CD8-positive, alpha-beta memory T cell (primary cell): ENCODE measurements at regions not wholly inside any gene's neighbourhood (a gene's known extent, or its start where the extent isn't known, plus 50 kb on each side); places are given as distances from the start of the nearest gene placed in this dataset.

ENCODE experiments used
- CTCF ChIA-PET: fragments of 350-600 bp; sonication (Branson Sonifier 250); formaldehyde crosslinking; loops from one replicate; lab custom pipeline; 2021; ENCODE audit warnings: antibody characterized with exemption; lab: Charles Lee
- POLR2A ChIA-PET: fragments of 350-600 bp; sonication (Branson Sonifier 250); formaldehyde crosslinking; loops from one replicate; lab custom pipeline; 2021; ENCODE audit warnings: antibody characterized with exemption; lab: Charles Lee
- DNase-seq, 5 donors: peaks; one replicate each; pipeline versions ENCODE4 v3.0.0 to v3.0.0-alpha.2; 2020 to 2022; ENCODE audit warnings: mixed read lengths in 1 of 5
- H3K27ac ChIP-seq: one replicate; pipeline ENCODE4 v1.7.0; 2013; ENCODE audit warnings: low read depth, mild to moderate bottlenecking, low read length, moderate library complexity
- H3K27me3 ChIP-seq: 2 replicates; pipeline ENCODE4 v1.7.0; 2013; ENCODE audit warnings: low read length, mild to moderate bottlenecking; ENCODE audit not compliant: insufficient read depth, poor library complexity, severe bottlenecking
- H3K36me3 ChIP-seq: 2 replicates; pipeline ENCODE4 v1.7.0; 2013; ENCODE audit warnings: mild to moderate bottlenecking, low read length, moderate library complexity; ENCODE audit not compliant: insufficient read depth
- H3K4me1 ChIP-seq: 2 replicates; pipeline ENCODE4 v1.7.0; 2013; ENCODE audit warnings: mild to moderate bottlenecking, low read length, moderate library complexity; ENCODE audit not compliant: insufficient read depth
- H3K4me3 ChIP-seq: 2 replicates; pipeline ENCODE4 v1.7.0; 2013; ENCODE audit warnings: mild to moderate bottlenecking, low read length
- H3K9me3 ChIP-seq: 2 replicates; pipeline ENCODE4 v1.7.0; 2013; ENCODE audit warnings: mild to moderate bottlenecking, low read length
- H3K27ac Mint-ChIP-seq, 8 donors: one replicate each; pipeline ENCODE4 v1.8.0; 2020 to 2021; ENCODE audit warnings: mixed read lengths in 8 of 8, mild to moderate bottlenecking in 6 of 8, inconsistent platforms in 3 of 8, moderate library complexity in 3 of 8
- H3K27me3 Mint-ChIP-seq, 2 donors: one replicate each; pipeline ENCODE4 v1.8.0; 2020 to 2021; ENCODE audit warnings: mixed read lengths in 2 of 2, mild to moderate bottlenecking in 1 of 2, moderate library complexity in 1 of 2
- H3K36me3 Mint-ChIP-seq, 3 donors: one replicate each; pipeline ENCODE4 v1.8.0; 2020 to 2021; ENCODE audit warnings: mixed read lengths in 3 of 3, inconsistent platforms in 1 of 3, mild to moderate bottlenecking in 1 of 3
- H3K4me1 Mint-ChIP-seq, 3 donors: one replicate each; pipeline ENCODE4 v1.8.0; 2020 to 2021; ENCODE audit warnings: mixed read lengths in 3 of 3, inconsistent platforms in 1 of 3, mild to moderate bottlenecking in 1 of 3
- H3K4me3 Mint-ChIP-seq, 7 donors: one replicate each; pipeline ENCODE4 v1.8.0; 2020 to 2021; ENCODE audit warnings: mixed read lengths in 7 of 7, mild to moderate bottlenecking in 6 of 7, moderate library complexity in 4 of 7, inconsistent platforms in 2 of 7
- H3K9me3 Mint-ChIP-seq, 5 donors: one replicate each; pipeline ENCODE4 v1.8.0; 2020 to 2022; ENCODE audit warnings: mixed read lengths in 5 of 5, mild to moderate bottlenecking in 3 of 5, moderate library complexity in 2 of 5, inconsistent platforms in 1 of 5

- DNase-seq = no peak
- no peak overlapping the region for H3K4me3 Mint-ChIP-seq
- Histone ChIP-seq H3K27ac (no peak overlapping the region), H3K4me1 (peaks cover 13% of the 10 kb centered on the region), H3K36me3 (no peaks in the 10 kb centered on the region), H3K9me3 (no peaks in the 10 kb centered on the region), H3K4me3 (no peak overlapping the region), H3K27me3 (no peaks in the 10 kb centered on the region)
- H3K9me3 Mint-ChIP-seq = no peaks in the 10 kb centered on the region
- CTCF ChIA-PET = no interaction called here
- no peaks in the 10 kb centered on the region for H3K36me3 Mint-ChIP-seq
- H3K27ac Mint-ChIP-seq = no peak overlapping the region
- H3K27me3 Mint-ChIP-seq = peaks cover 1 to 6% of the 10 kb centered on the region in 2 donors
- peaks cover 16 to 29% (median 19%) of the 10 kb centered on the region in 3 donors for H3K4me1 Mint-ChIP-seq
- POLR2A ChIA-PET = no interaction called here
These were observed 107.7 kb upstream of the RAB27B start for GRCh38 chr18:54720620-54721019.

- no peak for DNase-seq
- Mint-ChIP-seq H3K9me3 (no peaks in the 10 kb centered on the region), H3K27ac (no peak overlapping the region), H3K27me3 (peaks cover 1 to 9% of the 10 kb centered on the region in 2 donors), H3K36me3 (no peaks in the 10 kb centered on the region), H3K4me1 (no peaks in the 10 kb centered on the region), H3K4me3 (no peak overlapping the region)
- CTCF ChIA-PET = no interaction called here
- H3K4me3 ChIP-seq = no peak overlapping the region
- POLR2A ChIA-PET = no interaction called here
- H3K9me3 ChIP-seq = no peaks in the 10 kb centered on the region
- H3K27me3 ChIP-seq = no peaks in the 10 kb centered on the region
- H3K36me3 ChIP-seq = no peaks in the 10 kb centered on the region
- H3K4me1 ChIP-seq = no peaks in the 10 kb centered on the region
- no peak overlapping the region for H3K27ac ChIP-seq
These were observed 102.1 kb upstream of the RAB27B start for GRCh38 chr18:54726143-54726542.

GRCh38 chr18:54734059-54734458, 94.2 kb upstream of the RAB27B start:
- CTCF ChIA-PET = no interaction called here
- H3K36me3 Mint-ChIP-seq = no peaks in the 10 kb centered on the region
- no peak overlapping the region for H3K4me3 ChIP-seq
- H3K4me3 Mint-ChIP-seq = no peak overlapping the region
- no peaks in the 10 kb centered on the region for H3K4me1 ChIP-seq
- POLR2A ChIA-PET = no interaction called here
- H3K9me3 Mint-ChIP-seq = no peaks in the 10 kb centered on the region
- no peak for DNase-seq
- no peak overlapping the region for H3K27ac ChIP-seq
- no peaks in the 10 kb centered on the region for H3K36me3 ChIP-seq
- H3K4me1 Mint-ChIP-seq = no peaks in the 10 kb centered on the region
- no peaks in the 10 kb centered on the region for H3K9me3 ChIP-seq
- H3K27ac Mint-ChIP-seq = no peak overlapping the region
- peaks cover 0 to 4% of the 10 kb centered on the region in 2 donors for H3K27me3 Mint-ChIP-seq
- H3K27me3 ChIP-seq = no peaks in the 10 kb centered on the region

GRCh38 chr18:54736981-54737380, 91.3 kb upstream of the RAB27B start:
- Histone ChIP-seq H3K4me1 (no peaks in the 10 kb centered on the region), H3K4me3 (no peak overlapping the region), H3K27ac (no peak overlapping the region), H3K36me3 (no peaks in the 10 kb centered on the region), H3K9me3 (no peaks in the 10 kb centered on the region), H3K27me3 (no peaks in the 10 kb centered on the region)
- H3K27ac Mint-ChIP-seq = no peak overlapping the region
- no peak overlapping the region for H3K4me3 Mint-ChIP-seq
- CTCF ChIA-PET = no interaction called here
- H3K27me3 Mint-ChIP-seq = peaks cover 0 to 4% of the 10 kb centered on the region in 2 donors
- no peak for DNase-seq
- no peaks in the 10 kb centered on the region for H3K9me3 Mint-ChIP-seq
- H3K36me3 Mint-ChIP-seq = no peaks in the 10 kb centered on the region
- POLR2A ChIA-PET = no interaction called here
- no peaks in the 10 kb centered on the region for H3K4me1 Mint-ChIP-seq

- Histone ChIP-seq H3K27me3 (no peaks in the 10 kb centered on the region), H3K36me3 (no peaks in the 10 kb centered on the region), H3K27ac (no peak overlapping the region), H3K4me3 (no peak overlapping the region), H3K9me3 (no peaks in the 10 kb centered on the region), H3K4me1 (no peaks in the 10 kb centered on the region)
- no peak overlapping the region for H3K4me3 Mint-ChIP-seq
- CTCF ChIA-PET = no interaction called here
- POLR2A ChIA-PET = no interaction called here
- peaks cover 0 to 4% of the 10 kb centered on the region in 2 donors for H3K27me3 Mint-ChIP-seq
- DNase-seq = no peak
- H3K36me3 Mint-ChIP-seq = no peaks in the 10 kb centered on the region
- H3K4me1 Mint-ChIP-seq = no peaks in the 10 kb centered on the region
- no peak overlapping the region for H3K27ac Mint-ChIP-seq
- H3K9me3 Mint-ChIP-seq = no peaks in the 10 kb centered on the region
These were observed 90.3 kb upstream of the RAB27B start for GRCh38 chr18:54737986-54738385.

- CTCF ChIA-PET = no interaction called here
- Mint-ChIP-seq H3K36me3 (no peaks in the 10 kb centered on the region), H3K4me3 (no peak overlapping the region), H3K9me3 (no peaks in the 10 kb centered on the region), H3K27me3 (no peaks in the 10 kb centered on the region), H3K4me1 (no peaks in the 10 kb centered on the region), H3K27ac (no peak overlapping the region)
- no peaks in the 10 kb centered on the region for H3K9me3 ChIP-seq
- H3K27me3 ChIP-seq = no peaks in the 10 kb centered on the region
- POLR2A ChIA-PET = no interaction called here
- H3K36me3 ChIP-seq = no peaks in the 10 kb centered on the region
- no peak overlapping the region for H3K27ac ChIP-seq
- DNase-seq = no peak
- no peaks in the 10 kb centered on the region for H3K4me1 ChIP-seq
- H3K4me3 ChIP-seq = no peak overlapping the region
These were observed 88.8 kb upstream of the RAB27B start for GRCh38 chr18:54739476-54739875.

GRCh38 chr18:54740136-54740846, 88.0 kb upstream of the RAB27B start:
- no peaks in the 10 kb centered on the region for H3K4me1 Mint-ChIP-seq
- H3K4me3 ChIP-seq = no peak overlapping the region
- CTCF ChIA-PET = interaction anchor here (1.5 kb wide), 1 partner anchor 27 kb away, joined by 3 read pairs; no protein-coding TSS in a partner anchor
- no peaks in the 10 kb centered on the region for H3K36me3 ChIP-seq
- H3K4me1 ChIP-seq = no peaks in the 10 kb centered on the region
- no peaks in the 10 kb centered on the region for H3K9me3 Mint-ChIP-seq
- no peaks in the 10 kb centered on the region for H3K9me3 ChIP-seq
- H3K36me3 Mint-ChIP-seq = no peaks in the 10 kb centered on the region
- H3K27me3 ChIP-seq = no peaks in the 10 kb centered on the region
- no peaks in the 10 kb centered on the region for H3K27me3 Mint-ChIP-seq
- no peak for DNase-seq
- H3K4me3 Mint-ChIP-seq = no peak overlapping the region
- H3K27ac ChIP-seq = no peak overlapping the region
- H3K27ac Mint-ChIP-seq = no peak overlapping the region
- POLR2A ChIA-PET = no interaction called here

- Histone ChIP-seq H3K27me3 (no peaks in the 10 kb centered on the region), H3K36me3 (no peaks in the 10 kb centered on the region), H3K4me1 (no peaks in the 10 kb centered on the region), H3K9me3 (no peaks in the 10 kb centered on the region), H3K27ac (no peak overlapping the region), H3K4me3 (no peak overlapping the region)
- no peaks in the 10 kb centered on the region for H3K27me3 Mint-ChIP-seq
- no peaks in the 10 kb centered on the region for H3K36me3 Mint-ChIP-seq
- no peak for DNase-seq
- H3K4me1 Mint-ChIP-seq = no peaks in the 10 kb centered on the region
- ChIA-PET POLR2A (no interaction called here), CTCF (no interaction called here)
- H3K9me3 Mint-ChIP-seq = no peaks in the 10 kb centered on the region
- H3K4me3 Mint-ChIP-seq = no peak overlapping the region
- no peak overlapping the region for H3K27ac Mint-ChIP-seq
These were observed 86.2 kb upstream of the RAB27B start for GRCh38 chr18:54742120-54742519.
